ENCODE measurements at regions not wholly inside any gene's neighbourhood (a gene's known extent, or its start where the extent isn't known, plus 50 kb on each side); places are given as distances from the start of the nearest gene placed in this dataset.

DNA sequence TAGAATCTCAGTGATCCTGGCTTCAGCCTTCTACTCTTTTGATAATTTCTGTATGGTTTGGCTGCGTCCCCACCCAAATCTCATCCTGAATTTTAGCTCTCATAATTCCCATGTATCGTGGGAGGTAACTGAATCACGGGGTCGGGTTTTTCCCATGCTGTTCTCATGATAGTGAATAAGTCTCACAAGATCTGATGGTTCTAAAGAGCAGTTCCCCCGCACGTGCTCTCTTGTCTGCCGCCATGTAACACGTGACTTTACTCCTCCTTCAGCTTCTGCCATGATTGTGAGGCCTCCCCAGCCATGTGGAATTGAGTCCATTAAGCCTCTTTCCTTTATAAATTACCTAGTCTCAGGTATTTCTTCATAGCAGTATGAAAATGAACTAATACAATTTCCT lies 507.2 kb downstream of the CDH26 start:
- Mint-ChIP-seq H3K36me3 (ENCODE audit: low read depth) (no peaks in the 10 kb centered on the region), H3K4me1 (peaks cover 6% of the 10 kb centered on the region), H3K9me3 (no peaks in the 10 kb centered on the region), H3K4me3 (no peak overlapping the region), H3K27ac (no peak overlapping the region), H3K27me3 (ENCODE audit: low read depth, poor library complexity) (peaks cover 27% of the 10 kb centered on the region)
- no peak for DNase-seq
- TF ChIP-seq, protein P1, sequence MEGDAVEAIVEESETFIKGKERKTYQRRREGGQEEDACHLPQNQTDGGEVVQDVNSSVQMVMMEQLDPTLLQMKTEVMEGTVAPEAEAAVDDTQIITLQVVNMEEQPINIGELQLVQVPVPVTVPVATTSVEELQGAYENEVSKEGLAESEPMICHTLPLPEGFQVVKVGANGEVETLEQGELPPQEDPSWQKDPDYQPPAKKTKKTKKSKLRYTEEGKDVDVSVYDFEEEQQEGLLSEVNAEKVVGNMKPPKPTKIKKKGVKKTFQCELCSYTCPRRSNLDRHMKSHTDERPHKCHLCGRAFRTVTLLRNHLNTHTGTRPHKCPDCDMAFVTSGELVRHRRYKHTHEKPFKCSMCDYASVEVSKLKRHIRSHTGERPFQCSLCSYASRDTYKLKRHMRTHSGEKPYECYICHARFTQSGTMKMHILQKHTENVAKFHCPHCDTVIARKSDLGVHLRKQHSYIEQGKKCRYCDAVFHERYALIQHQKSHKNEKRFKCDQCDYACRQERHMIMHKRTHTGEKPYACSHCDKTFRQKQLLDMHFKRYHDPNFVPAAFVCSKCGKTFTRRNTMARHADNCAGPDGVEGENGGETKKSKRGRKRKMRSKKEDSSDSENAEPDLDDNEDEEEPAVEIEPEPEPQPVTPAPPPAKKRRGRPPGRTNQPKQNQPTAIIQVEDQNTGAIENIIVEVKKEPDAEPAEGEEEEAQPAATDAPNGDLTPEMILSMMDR (IDR thresholded peaks at IDR 0.05), result no peak

DNA sequence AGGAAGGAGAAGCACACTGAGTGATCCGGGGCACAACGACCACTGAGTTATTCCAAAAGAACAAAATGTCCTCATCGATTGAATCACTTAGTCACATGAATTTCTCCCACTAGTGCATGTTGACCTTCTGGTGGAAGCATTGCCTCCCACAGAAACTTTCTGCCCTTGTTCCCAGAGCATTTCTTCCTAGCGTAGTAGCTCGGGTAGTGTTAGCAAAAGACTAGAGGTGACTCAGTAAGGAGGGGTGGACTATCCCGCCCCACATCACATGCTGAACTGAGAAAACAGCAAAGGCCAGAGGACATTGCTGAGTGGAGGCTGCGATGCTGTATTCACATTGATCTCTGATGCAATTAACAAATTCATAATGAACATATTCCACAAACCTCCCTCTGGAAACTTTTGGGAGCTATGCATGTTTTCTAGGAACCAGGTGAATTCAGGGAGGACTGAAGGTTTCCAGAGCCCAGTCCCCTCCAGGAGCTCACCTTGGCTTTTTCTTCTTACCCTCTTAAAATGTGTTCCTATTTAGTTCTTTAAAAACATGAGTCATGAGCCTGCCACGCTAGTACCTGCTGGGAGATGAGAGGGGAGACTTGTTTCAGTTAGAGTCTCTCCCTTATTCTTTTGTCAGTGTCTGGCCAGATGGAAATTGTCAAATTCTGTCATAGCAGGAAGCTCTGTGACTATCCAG lies 507.9 kb downstream of the CDH26 start:
- TF ChIP-seq, protein P1 (IDR thresholded peaks at IDR 0.05), result no peak
- no peak overlapping the region for H3K4me3 Mint-ChIP-seq
- H3K9me3 Mint-ChIP-seq, result no peaks in the 10 kb centered on the region
- H3K27me3 Mint-ChIP-seq (ENCODE audit: low read depth, poor library complexity), result peaks cover 27% of the 10 kb centered on the region
- no peaks in the 10 kb centered on the region for H3K36me3 Mint-ChIP-seq (ENCODE audit: low read depth)
- DNase-seq, result no peak
- H3K4me1 Mint-ChIP-seq, result peaks cover 6% of the 10 kb centered on the region
- H3K27ac Mint-ChIP-seq, result no peak overlapping the region

DNA sequence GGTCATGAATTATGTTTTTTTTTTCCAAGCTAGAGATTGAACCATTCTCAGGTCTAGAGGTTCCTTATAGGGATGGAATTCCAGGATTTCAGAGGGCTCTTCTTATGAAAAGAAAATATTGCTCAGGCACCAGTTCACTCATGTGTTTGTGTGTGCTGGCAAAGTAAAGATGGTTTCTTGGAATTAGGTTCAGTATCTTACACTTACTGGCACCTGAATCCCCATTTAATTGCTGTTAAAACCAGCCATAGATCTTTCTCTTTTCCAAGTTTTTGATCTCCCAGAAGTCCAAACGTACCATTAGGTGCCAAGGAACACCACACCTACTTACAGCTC lies 508.4 kb downstream of the CDH26 start:
- no peak for DNase-seq
- Mint-ChIP-seq H3K4me3 (no peak overlapping the region), H3K4me1 (peaks cover 6% of the 10 kb centered on the region), H3K27me3 (ENCODE audit: low read depth, poor library complexity) (peaks cover 27% of the 10 kb centered on the region), H3K27ac (no peak overlapping the region), H3K9me3 (no peaks in the 10 kb centered on the region), H3K36me3 (ENCODE audit: low read depth) (no peaks in the 10 kb centered on the region)
- TF ChIP-seq, protein P1 (IDR thresholded peaks at IDR 0.05), result no peak

DNA sequence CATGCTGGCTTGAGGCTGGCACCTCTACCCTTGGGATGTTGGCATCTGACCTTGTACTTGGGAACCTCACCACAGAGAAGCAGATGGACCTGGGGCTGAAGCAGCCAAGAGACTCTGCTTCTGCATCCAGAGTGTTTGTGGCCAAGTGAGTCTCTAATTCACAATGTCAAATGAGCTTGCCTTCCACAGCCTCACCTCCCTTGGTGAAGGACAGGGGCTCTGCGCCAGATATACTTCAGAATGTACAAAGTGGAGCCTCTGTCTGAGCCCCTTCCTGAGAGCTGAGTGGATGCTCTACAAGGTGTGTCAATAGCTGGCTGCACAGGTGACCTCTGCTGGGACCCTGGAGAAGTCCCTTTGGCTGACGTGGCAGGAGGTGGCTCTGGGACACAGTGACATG lies 508.9 kb downstream of the CDH26 start:
- H3K27ac Mint-ChIP-seq, result no peak overlapping the region
- H3K9me3 Mint-ChIP-seq, result no peaks in the 10 kb centered on the region
- H3K4me3 Mint-ChIP-seq, result no peak overlapping the region
- no peaks in the 10 kb centered on the region for H3K36me3 Mint-ChIP-seq (ENCODE audit: low read depth)
- H3K27me3 Mint-ChIP-seq (ENCODE audit: low read depth, poor library complexity), result peaks cover 29% of the 10 kb centered on the region
- no peak for DNase-seq
- H3K4me1 Mint-ChIP-seq, result peaks cover 6% of the 10 kb centered on the region
- TF ChIP-seq, protein P1 (IDR thresholded peaks at IDR 0.05), result no peak

DNA sequence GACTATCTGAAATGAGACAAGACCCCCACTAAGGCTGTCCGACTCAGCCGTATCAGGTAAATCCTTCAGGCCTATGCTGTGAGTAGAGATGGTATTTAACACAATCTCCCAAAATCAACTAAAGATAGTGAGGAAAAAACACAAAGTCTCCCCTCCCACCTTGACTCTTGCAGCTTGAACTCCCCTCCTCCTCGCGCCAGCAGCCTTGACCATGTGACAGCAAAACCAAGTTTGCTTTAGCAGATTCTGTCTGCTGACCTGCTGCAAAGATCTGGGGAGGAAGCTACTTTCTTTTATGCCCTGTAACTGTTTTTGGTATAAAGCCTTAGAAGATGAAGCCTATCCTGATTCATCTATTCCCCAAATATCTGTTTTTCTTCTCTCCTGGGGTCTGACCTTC lies 509.5 kb downstream of the CDH26 start:
- Mint-ChIP-seq H3K4me3 (no peak overlapping the region), H3K27ac (no peak overlapping the region), H3K9me3 (no peaks in the 10 kb centered on the region), H3K36me3 (ENCODE audit: low read depth) (no peaks in the 10 kb centered on the region), H3K27me3 (ENCODE audit: low read depth, poor library complexity) (peaks cover 31% of the 10 kb centered on the region), H3K4me1 (peaks cover 6% of the 10 kb centered on the region)
- no peak for DNase-seq
- TF ChIP-seq, protein P1 (IDR thresholded peaks at IDR 0.05), result no peak

DNA sequence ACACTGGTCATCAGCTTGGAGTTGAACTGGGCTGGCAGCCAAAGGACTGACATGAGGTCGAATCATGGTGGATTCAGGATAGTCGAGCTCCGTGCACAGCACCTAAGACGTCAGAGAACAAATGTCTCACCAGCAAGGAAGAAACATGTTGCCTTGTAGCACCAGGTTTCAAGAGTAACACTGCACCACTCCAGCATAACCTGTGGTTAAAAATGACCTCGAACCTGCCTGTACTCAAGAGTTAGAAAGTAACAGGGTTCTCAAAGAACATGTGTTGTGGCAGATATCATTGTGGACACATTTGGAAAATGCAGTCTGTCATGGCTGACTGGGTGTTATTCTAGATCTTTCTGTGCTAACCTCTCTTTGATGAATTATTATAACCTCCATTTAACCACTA lies 511.6 kb downstream of the CDH26 start:
- Mint-ChIP-seq H3K27ac (no peak overlapping the region), H3K4me3 (no peak overlapping the region), H3K27me3 (ENCODE audit: low read depth, poor library complexity) (peaks cover 32% of the 10 kb centered on the region), H3K9me3 (no peaks in the 10 kb centered on the region), H3K36me3 (ENCODE audit: low read depth) (no peaks in the 10 kb centered on the region), H3K4me1 (peaks cover 6% of the 10 kb centered on the region)
- TF ChIP-seq, protein P1 (IDR thresholded peaks at IDR 0.05), result no peak
- no peak for DNase-seq
